Caco-2 (cell line): ENCODE measurements at regions not wholly inside any gene's neighbourhood (a gene's known extent, or its start where the extent isn't known, plus 50 kb on each side); places are given as distances from the start of the nearest gene placed in this dataset.

Experiments used
- BruUV-seq: library from RNA; stranded (reverse); fragments of 400-500 nt; replicated peaks from 2 replicates; lab custom pipeline; 2021; lab: Mats Ljungman, UMichigan
- CTCF ChIA-PET: fragments of 300-600 bp; sonication (Branson Sonifier 250); formaldehyde crosslinking; loops from one replicate; lab custom pipeline; 2022; ENCODE audit warnings: antibody characterized with exemption; lab: Charles Lee
- POLR2A ChIA-PET: fragments of 300-600 bp; sonication (Branson Sonifier 250); formaldehyde crosslinking; loops from one replicate; lab custom pipeline; 2022; ENCODE audit warnings: antibody characterized with exemption; lab: Charles Lee
- DNase-seq, 2 experiments: peaks; one replicate each; pipeline versions ENCODE4 v3.0.0 to v3.0.0-alpha.2; 2020 to 2022
- H3K27me3 ChIP-seq: replicated peaks from 2 replicates; pipeline ENCODE4 v1.6.0; 2011; ENCODE audit warnings: low read length; ENCODE audit not compliant: control insufficient read depth, insufficient read depth
- H3K36me3 ChIP-seq: 2 replicates; pipeline ENCODE4 v1.5.1; 2011; ENCODE audit warnings: low read length; ENCODE audit not compliant: control insufficient read depth, insufficient read depth
- H3K4me1 ChIP-seq: fragments of 250-450 bp; sonication (Bioruptor Pico); 2 replicates; pipeline ENCODE4 v1.5.1; 2020; ENCODE audit warnings: mild to moderate bottlenecking
- H3K4me3 ChIP-seq: 2 replicates; pipeline ENCODE4 v1.5.1; 2011; ENCODE audit warnings: low read depth, mild to moderate bottlenecking, control low read depth, low read length
- H3K9me3 ChIP-seq: fragments of 250-450 bp; sonication (Bioruptor Pico); 2 replicates; pipeline ENCODE4 v1.5.1; 2020; ENCODE audit warnings: mild to moderate bottlenecking, moderate library complexity
- H3K27ac Mint-ChIP-seq: one replicate; pipeline ENCODE4 v1.8.0; 2022; ENCODE audit warnings: mixed read lengths; ENCODE audit not compliant: unreplicated experiment
- H3K27me3 Mint-ChIP-seq: one replicate; pipeline ENCODE4 v1.8.0; 2022; ENCODE audit warnings: mixed read lengths; ENCODE audit not compliant: insufficient read depth, unreplicated experiment
- H3K36me3 Mint-ChIP-seq: one replicate; pipeline ENCODE4 v1.8.0; 2022; ENCODE audit warnings: mild to moderate bottlenecking, mixed read lengths; ENCODE audit not compliant: insufficient read depth, unreplicated experiment
- H3K4me1 Mint-ChIP-seq: one replicate; pipeline ENCODE4 v1.8.0; 2022; ENCODE audit warnings: low read depth, mixed read lengths; ENCODE audit not compliant: unreplicated experiment
- H3K4me3 Mint-ChIP-seq: one replicate; pipeline ENCODE4 v1.8.0; 2022; ENCODE audit warnings: mild to moderate bottlenecking, moderate library complexity, mixed read lengths; ENCODE audit not compliant: unreplicated experiment
- H3K9me3 Mint-ChIP-seq: one replicate; pipeline ENCODE4 v1.8.0; 2022; ENCODE audit warnings: mixed read lengths; ENCODE audit not compliant: unreplicated experiment
- CTCF ChIP-seq, 2 experiments: fragments of 200-600 bp in 1 of 2; IDR thresholded peaks; 1 replicate in 1 of 2; 2 replicates in 1 of 2; pipeline versions ENCODE4 v1.5.1 to v1.8.0; 2011 to 2022; ENCODE audit warnings: antibody characterized with exemption in 1 of 2, control low read depth in 1 of 2, inconsistent platforms in 1 of 2, low read depth in 1 of 2, low read length in 1 of 2, mild to moderate bottlenecking in 1 of 2, moderate library complexity in 1 of 2; ENCODE audit not compliant: insufficient read depth in 1 of 2, severe bottlenecking in 1 of 2, unreplicated experiment in 1 of 2
- intact Hi-C: fragments of 100-400 bp; cut with micrococcal nuclease; formaldehyde crosslinking; loops from one replicate; pipeline ENCODE4 v1.10.0; 2022; ENCODE audit not compliant: unreplicated experiment

- POLR2A ChIA-PET, result no interaction called here
- no peaks in the 10 kb centered on the region for H3K9me3 ChIP-seq
- TF ChIP-seq CTCF (IDR thresholded peaks at IDR 0.05; ENCODE audit: insufficient read depth in 1 of 2, low read depth in 1 of 2, low read length in 1 of 2, severe bottlenecking in 1 of 2, unreplicated experiment in 1 of 2), result no peak
- CTCF ChIA-PET, result no interaction called here
- no peak overlapping the region for H3K4me3 Mint-ChIP-seq
- peaks cover 21% of the 10 kb centered on the region for H3K36me3 ChIP-seq
- H3K4me1 Mint-ChIP-seq, result peaks cover 17% of the 10 kb centered on the region
- no TSS peak for BruUV-seq
- H3K27me3 ChIP-seq, result no peaks in the 10 kb centered on the region
- no peaks in the 10 kb centered on the region for H3K27me3 Mint-ChIP-seq
- H3K4me3 ChIP-seq, result no peak overlapping the region
- no peak overlapping the region for H3K27ac Mint-ChIP-seq
- H3K9me3 Mint-ChIP-seq, result no peaks in the 10 kb centered on the region
- H3K4me1 ChIP-seq, result peaks cover 20% of the 10 kb centered on the region
- peaks cover 92% of the 10 kb centered on the region for H3K36me3 Mint-ChIP-seq
- intact Hi-C loops, result no loop called here
- peak in 1 of 2 experiments; percentile 52 for DNase-seq
Measured at GRCh38 chr11:71112454-71112853, 139.9 kb downstream of the SHANK2 start.

- peaks cover 6% of the 10 kb centered on the region for H3K4me1 Mint-ChIP-seq
- CTCF ChIA-PET, result no interaction called here
- intact Hi-C loops, result no loop called here
- no peaks in the 10 kb centered on the region for H3K9me3 ChIP-seq
- peaks cover 93% of the 10 kb centered on the region for H3K36me3 Mint-ChIP-seq
- no peaks in the 10 kb centered on the region for H3K9me3 Mint-ChIP-seq
- H3K4me3 ChIP-seq, result no peak overlapping the region
- H3K36me3 ChIP-seq, result peaks cover 20% of the 10 kb centered on the region
- no peak overlapping the region for H3K4me3 Mint-ChIP-seq
- no TSS peak for BruUV-seq
- peaks cover 9% of the 10 kb centered on the region; the same call in 1 of the 2 replicates for H3K4me1 ChIP-seq
- no peak overlapping the region for H3K27ac Mint-ChIP-seq
- TF ChIP-seq CTCF (IDR thresholded peaks at IDR 0.05; ENCODE audit: insufficient read depth in 1 of 2, low read depth in 1 of 2, low read length in 1 of 2, severe bottlenecking in 1 of 2, unreplicated experiment in 1 of 2), result no peak
- H3K27me3 ChIP-seq, result no peaks in the 10 kb centered on the region
- no peak for DNase-seq
- no peaks in the 10 kb centered on the region for H3K27me3 Mint-ChIP-seq
- POLR2A ChIA-PET, result no interaction called here
Measured at GRCh38 chr11:71109586-71109985, 142.8 kb downstream of the SHANK2 start.

GRCh38 chr11:71109186-71109585 is 143.2 kb downstream of the SHANK2 start:
- BruUV-seq, result no TSS peak
- Histone ChIP-seq H3K4me1 (peaks cover 9% of the 10 kb centered on the region; the same call in 1 of the 2 replicates), H3K9me3 (no peaks in the 10 kb centered on the region), H3K27me3 (no peaks in the 10 kb centered on the region), H3K36me3 (peaks cover 22% of the 10 kb centered on the region), H3K4me3 (no peak overlapping the region)
- TF ChIP-seq CTCF (IDR thresholded peaks at IDR 0.05; ENCODE audit: insufficient read depth in 1 of 2, low read depth in 1 of 2, low read length in 1 of 2, severe bottlenecking in 1 of 2, unreplicated experiment in 1 of 2), result no peak
- Mint-ChIP-seq H3K27ac (no peak overlapping the region), H3K36me3 (peaks cover 90% of the 10 kb centered on the region), H3K4me1 (peaks cover 6% of the 10 kb centered on the region), H3K9me3 (no peaks in the 10 kb centered on the region), H3K27me3 (no peaks in the 10 kb centered on the region), H3K4me3 (no peak overlapping the region)
- DNase-seq, result peak in 1 of 2 experiments; percentile 35
- intact Hi-C loops, result no loop called here
- CTCF ChIA-PET, result no interaction called here
- POLR2A ChIA-PET, result no interaction called here
